ENCODE measurements at regions not wholly inside any gene's neighbourhood (a gene's known extent, or its start where the extent isn't known, plus 50 kb on each side); places are given as distances from the start of the nearest gene placed in this dataset.

GRCh38 chr3:145936971-145937370 is 224.0 kb downstream of the PLOD2 start:
- Mint-ChIP-seq H3K4me3 (no peak overlapping the region), H3K27me3 (no peaks in the 10 kb centered on the region), H3K4me1 (ENCODE audit: unreplicated experiment) (peaks cover 6% of the 10 kb centered on the region), H3K36me3 (no peaks in the 10 kb centered on the region), H3K9me3 (no peaks in the 10 kb centered on the region), H3K27ac (no peak overlapping the region)
- TF ChIP-seq CTCF (conservative IDR thresholded peaks at IDR 0.05): no peak
- DNase-seq (ENCODE audit: extremely low spot score, unreplicated experiment): no peak

GRCh38 chr3:145939431-145939830 is 221.6 kb downstream of the PLOD2 start:
- Mint-ChIP-seq H3K36me3 (no peaks in the 10 kb centered on the region), H3K27ac (no peak overlapping the region), H3K4me3 (no peak overlapping the region), H3K4me1 (ENCODE audit: unreplicated experiment) (peaks cover 6% of the 10 kb centered on the region), H3K27me3 (no peaks in the 10 kb centered on the region), H3K9me3 (no peaks in the 10 kb centered on the region)
- TF ChIP-seq CTCF (conservative IDR thresholded peaks at IDR 0.05): no peak
- no peak for DNase-seq (ENCODE audit: extremely low spot score, unreplicated experiment)

- H3K4me1 Mint-ChIP-seq (ENCODE audit: unreplicated experiment): peaks cover 6% of the 10 kb centered on the region
- H3K4me3 Mint-ChIP-seq: no peak overlapping the region
- H3K27ac Mint-ChIP-seq: no peak overlapping the region
- no peak for TF ChIP-seq CTCF (conservative IDR thresholded peaks at IDR 0.05)
- no peaks in the 10 kb centered on the region for H3K27me3 Mint-ChIP-seq
- no peak for DNase-seq (ENCODE audit: extremely low spot score, unreplicated experiment)
- no peaks in the 10 kb centered on the region for H3K36me3 Mint-ChIP-seq
- H3K9me3 Mint-ChIP-seq: no peaks in the 10 kb centered on the region
These were observed 218.9 kb downstream of the PLOD2 start for GRCh38 chr3:145942052-145942451.

GRCh38 chr3:145943952-145944351 is 217.0 kb downstream of the PLOD2 start:
- TF ChIP-seq CTCF (conservative IDR thresholded peaks at IDR 0.05): no peak
- Mint-ChIP-seq H3K4me1 (ENCODE audit: unreplicated experiment) (peaks cover 6% of the 10 kb centered on the region), H3K27me3 (no peaks in the 10 kb centered on the region), H3K9me3 (no peaks in the 10 kb centered on the region), H3K36me3 (no peaks in the 10 kb centered on the region), H3K27ac (no peak overlapping the region), H3K4me3 (no peak overlapping the region)
- DNase-seq (ENCODE audit: extremely low spot score, unreplicated experiment): no peak

- Mint-ChIP-seq H3K4me1 (ENCODE audit: unreplicated experiment) (no peaks in the 10 kb centered on the region), H3K9me3 (no peaks in the 10 kb centered on the region)
- no peak for DNase-seq (ENCODE audit: extremely low spot score, unreplicated experiment)
These were observed 209.5 kb downstream of the PLOD2 start for GRCh38 chr3:145951441-145951840.

More at GRCh38 chr3:145951441-145951840, 209.5 kb downstream of the PLOD2 start:
- no peaks in the 10 kb centered on the region for H3K36me3 Mint-ChIP-seq
- no peak for TF ChIP-seq CTCF (conservative IDR thresholded peaks at IDR 0.05)
- no peaks in the 10 kb centered on the region for H3K27me3 Mint-ChIP-seq
- no peak overlapping the region for H3K4me3 Mint-ChIP-seq
- H3K27ac Mint-ChIP-seq: no peak overlapping the region
